ENCODE measurements at regions not wholly inside any gene's neighbourhood (a gene's known extent, or its start where the extent isn't known, plus 50 kb on each side); places are given as distances from the start of the nearest gene placed in this dataset.
"Not testable (repeated sequence)": the region's sequence is repeated elsewhere in the genome, so short reads cannot be mapped to it uniquely, and the experiment has no call there.

- DNase-seq, result no peak
Observed at GRCh38 chr6:166253778-166254204, 54.4 kb downstream of the PRR18 start.

- peak in 1 of 2 donors; percentile 16 for DNase-seq
Observed at GRCh38 chr6:166253281-166253681, 54.9 kb downstream of the PRR18 start.

- DNase-seq, result no peak
Observed at GRCh38 chr6:166252601-166253000, 55.6 kb downstream of the PRR18 start.

- DNase-seq, result no peak
Observed at GRCh38 chr6:166251655-166252054, 56.5 kb downstream of the PRR18 start.

- DNase-seq, result no peak
Observed at GRCh38 chr6:166251211-166251610, 57.0 kb downstream of the PRR18 start.

- DNase-seq, result not testable (repeated sequence)
Observed at GRCh38 chr6:166249061-166249785, 59.0 kb downstream of the PRR18 start.

GRCh38 chr6:166245148-166245547 is 63.0 kb downstream of the PRR18 start:
- DNase-seq, result no peak

GRCh38 chr6:166244353-166245045 is 63.7 kb downstream of the PRR18 start:
- no peak for DNase-seq

GRCh38 chr6:166242888-166243287 is 65.3 kb downstream of the PRR18 start:
- no peak for DNase-seq

- DNase-seq, result no peak
Observed at GRCh38 chr6:166241974-166242373, 66.2 kb downstream of the PRR18 start.

GRCh38 chr6:166240889-166241288 is 67.3 kb downstream of the PRR18 start:
- DNase-seq, result no peak

- peak in 1 of 2 donors; percentile 25 for DNase-seq
Observed at GRCh38 chr6:166237617-166238016, 70.0 kb upstream of the TBXT start.

- DNase-seq, result no peak
Observed at GRCh38 chr6:166236596-166236995, 68.9 kb upstream of the TBXT start.

GRCh38 chr6:166235666-166236292 is 68.1 kb upstream of the TBXT start:
- no peak for DNase-seq

GRCh38 chr6:166231181-166231580 is 63.5 kb upstream of the TBXT start:
- not testable (repeated sequence) for DNase-seq

GRCh38 chr6:166228839-166229528 is 61.3 kb upstream of the TBXT start:
- no peak for DNase-seq

GRCh38 chr6:166228425-166228824 is 60.8 kb upstream of the TBXT start:
- DNase-seq, result no peak

GRCh38 chr6:166223079-166223478 is 55.4 kb upstream of the TBXT start:
- no peak for DNase-seq

GRCh38 chr6:166222631-166223030 is 55.0 kb upstream of the TBXT start:
- no peak for DNase-seq

- no peak for DNase-seq
Observed at GRCh38 chr6:166221636-166222035, 54.0 kb upstream of the TBXT start.

- DNase-seq, result no peak
Observed at GRCh38 chr6:166221040-166221439, 53.4 kb upstream of the TBXT start.
